CD4-positive, alpha-beta T cell (primary cell): ENCODE measurements at regions not wholly inside any gene's neighbourhood (a gene's known extent, or its start where the extent isn't known, plus 50 kb on each side); places are given as distances from the start of the nearest gene placed in this dataset.

Experiments
- ATAC-seq: fragments of 200-7000 bp; cut with Tn5 transposase; one replicate; pipeline ENCODE4 v1.10.0; 2022; ENCODE audit warnings: mild to moderate bottlenecking; ENCODE audit not compliant: poor library complexity
- CTCF ChIA-PET: fragments of 350-600 bp; sonication (Branson Sonifier 250); formaldehyde crosslinking; loops from one replicate; lab custom pipeline; 2021; ENCODE audit warnings: antibody characterized with exemption, inconsistent platforms; lab: Charles Lee
- POLR2A ChIA-PET: fragments of 350-600 bp; sonication (Branson Sonifier 250); formaldehyde crosslinking; loops from one replicate; lab custom pipeline; 2021; ENCODE audit warnings: antibody characterized with exemption, inconsistent platforms; lab: Charles Lee
- DNase-seq, 14 experiments: peaks; one replicate each; pipeline ENCODE4 v3.0.0-alpha.2; 2013 to 2020; ENCODE audit warnings: mixed read lengths in 2 of 14
- H3K27ac ChIP-seq, 2 donors: one replicate each; pipeline versions ENCODE4 v1.5.1 to v1.7.0; 2013; ENCODE audit warnings: low read length in 2 of 2, low read depth in 1 of 2, mild to moderate bottlenecking in 1 of 2
- H3K27me3 ChIP-seq, 2 experiments: 1 replicate in 1 of 2; 2 replicates in 1 of 2; pipeline versions ENCODE4 v1.6.1 to v1.7.0; 2013; ENCODE audit warnings: low read length in 2 of 2, control low read depth in 1 of 2, mild to moderate bottlenecking in 1 of 2, moderate library complexity in 1 of 2; ENCODE audit not compliant: insufficient read depth in 2 of 2, control insufficient read depth in 1 of 2
- H3K36me3 ChIP-seq: one replicate; pipeline ENCODE4 v1.6.1; 2013; ENCODE audit warnings: low read length, control low read depth; ENCODE audit not compliant: insufficient read depth
- H3K4me1 ChIP-seq: one replicate; pipeline ENCODE4 v1.6.1; 2013; ENCODE audit warnings: low read length, control low read depth; ENCODE audit not compliant: insufficient read depth
- H3K4me3 ChIP-seq: one replicate; pipeline ENCODE4 v1.5.1; 2013; ENCODE audit warnings: mild to moderate bottlenecking, low read length, moderate library complexity
- H3K9me3 ChIP-seq, 2 experiments: 1 replicate in 1 of 2; 2 replicates in 1 of 2; pipeline versions ENCODE4 v1.6.1 to v1.7.0; 2013; ENCODE audit warnings: low read length in 2 of 2, mild to moderate bottlenecking in 2 of 2, control low read depth in 1 of 2, moderate library complexity in 1 of 2; ENCODE audit not compliant: control insufficient read depth in 1 of 2, insufficient read depth in 1 of 2
- H3K27ac Mint-ChIP-seq: one replicate; pipeline ENCODE4 v1.8.0; 2020; ENCODE audit warnings: mixed read lengths
- H3K27me3 Mint-ChIP-seq: one replicate; pipeline ENCODE4 v1.8.0; 2021; ENCODE audit warnings: mixed read lengths
- H3K36me3 Mint-ChIP-seq: one replicate; pipeline ENCODE4 v1.8.0; 2021; ENCODE audit warnings: low read depth, mixed read lengths
- H3K4me1 Mint-ChIP-seq: one replicate; pipeline ENCODE4 v1.8.0; 2021; ENCODE audit warnings: low read depth, mixed read lengths
- H3K4me3 Mint-ChIP-seq: one replicate; pipeline ENCODE4 v1.8.0; 2020; ENCODE audit warnings: mild to moderate bottlenecking, mixed read lengths
- H3K9me3 Mint-ChIP-seq: one replicate; pipeline ENCODE4 v1.8.0; 2020; ENCODE audit warnings: mixed read lengths
- intact Hi-C, 2 experiments: fragments of 100-400 bp; cut with DNase I in 1 of 2; cut with micrococcal nuclease in 1 of 2; formaldehyde crosslinking; loops; one replicate each; pipeline versions ENCODE4 v1.15.1 to v1.9.0; 2023 to 2025; cut with DNase I, micrococcal nuclease
- TF ChIP-seq, protein P1 (sequence below): fragments of 200-600 bp; IDR thresholded peaks from one replicate; pipeline ENCODE4 v1.8.0; 2022; ENCODE audit warnings: antibody characterized with exemption, mild to moderate bottlenecking

DNA sequence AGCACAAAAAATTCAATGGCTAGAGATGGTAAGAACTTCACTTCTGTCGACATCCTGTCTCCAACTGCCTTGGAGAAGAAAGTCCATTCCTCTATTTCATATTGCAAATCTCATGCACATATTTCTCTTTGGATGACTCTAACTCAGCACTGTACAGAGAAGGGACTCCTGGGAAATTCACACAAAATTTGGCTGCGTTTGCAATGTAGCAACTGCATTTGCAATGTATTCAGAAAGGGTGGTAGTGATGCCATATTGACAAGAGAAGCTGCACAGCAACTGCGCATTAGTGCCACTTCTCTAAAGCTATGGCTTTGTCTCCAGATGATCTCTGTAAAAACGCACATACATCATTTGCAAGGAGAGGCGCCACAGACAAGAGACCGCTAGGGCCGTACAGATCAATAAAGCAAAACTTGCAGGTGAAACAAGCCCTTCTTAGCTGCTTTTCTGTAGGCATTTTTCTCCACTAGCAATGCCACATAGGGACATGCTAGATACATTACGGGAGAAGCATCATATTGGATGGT is 389.5 kb downstream of the TCERG1L start:
- Mint-ChIP-seq H3K27ac (no peak overlapping the region), H3K4me3 (no peak overlapping the region), H3K36me3 (no peaks in the 10 kb centered on the region), H3K27me3 (no peaks in the 10 kb centered on the region), H3K4me1 (no peaks in the 10 kb centered on the region), H3K9me3 (no peaks in the 10 kb centered on the region)
- Histone ChIP-seq H3K27me3 (no peaks in the 10 kb centered on the region), H3K36me3 (no peaks in the 10 kb centered on the region), H3K27ac (no peak overlapping the region), H3K4me3 (no peak overlapping the region), H3K4me1 (no peaks in the 10 kb centered on the region), H3K9me3 (peaks cover 0 to 22% of the 10 kb centered on the region in 2 experiments)
- TF ChIP-seq, protein P1, sequence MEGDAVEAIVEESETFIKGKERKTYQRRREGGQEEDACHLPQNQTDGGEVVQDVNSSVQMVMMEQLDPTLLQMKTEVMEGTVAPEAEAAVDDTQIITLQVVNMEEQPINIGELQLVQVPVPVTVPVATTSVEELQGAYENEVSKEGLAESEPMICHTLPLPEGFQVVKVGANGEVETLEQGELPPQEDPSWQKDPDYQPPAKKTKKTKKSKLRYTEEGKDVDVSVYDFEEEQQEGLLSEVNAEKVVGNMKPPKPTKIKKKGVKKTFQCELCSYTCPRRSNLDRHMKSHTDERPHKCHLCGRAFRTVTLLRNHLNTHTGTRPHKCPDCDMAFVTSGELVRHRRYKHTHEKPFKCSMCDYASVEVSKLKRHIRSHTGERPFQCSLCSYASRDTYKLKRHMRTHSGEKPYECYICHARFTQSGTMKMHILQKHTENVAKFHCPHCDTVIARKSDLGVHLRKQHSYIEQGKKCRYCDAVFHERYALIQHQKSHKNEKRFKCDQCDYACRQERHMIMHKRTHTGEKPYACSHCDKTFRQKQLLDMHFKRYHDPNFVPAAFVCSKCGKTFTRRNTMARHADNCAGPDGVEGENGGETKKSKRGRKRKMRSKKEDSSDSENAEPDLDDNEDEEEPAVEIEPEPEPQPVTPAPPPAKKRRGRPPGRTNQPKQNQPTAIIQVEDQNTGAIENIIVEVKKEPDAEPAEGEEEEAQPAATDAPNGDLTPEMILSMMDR = no peak
- intact Hi-C loops = no loop called here
- no peak for ATAC-seq
- ChIA-PET POLR2A (no interaction called here), CTCF (no interaction called here)
- DNase-seq = no peak

DNA sequence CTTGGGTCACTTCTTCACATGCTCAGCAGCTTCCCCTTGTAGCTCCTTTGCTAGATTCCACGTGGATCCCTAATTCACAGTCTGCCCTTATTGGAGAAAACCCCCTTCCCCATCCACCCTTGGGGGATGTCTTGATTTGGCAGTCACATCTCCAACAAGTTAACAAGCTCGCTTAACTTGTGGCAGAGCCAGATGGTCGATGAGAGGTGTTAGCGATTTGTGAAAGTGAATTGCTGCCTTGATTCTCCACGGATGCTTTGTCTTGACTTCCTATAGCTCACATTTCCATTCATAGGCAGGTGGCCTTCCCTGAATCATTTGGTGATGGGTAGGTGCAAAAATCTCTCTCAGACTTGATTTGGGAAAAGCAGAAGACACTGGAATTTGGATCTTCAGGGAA is 387.9 kb downstream of the TCERG1L start:
- ChIA-PET POLR2A (no interaction called here), CTCF (no interaction called here)
- no peaks in the 10 kb centered on the region for H3K4me1 Mint-ChIP-seq
- DNase-seq (no peak), ATAC-seq (no peak)
- no peaks in the 10 kb centered on the region for H3K27me3 Mint-ChIP-seq
- no peak overlapping the region for H3K4me3 ChIP-seq
- no peak overlapping the region for H3K27ac ChIP-seq
- H3K4me1 ChIP-seq = no peaks in the 10 kb centered on the region
- peaks cover 0 to 23% of the 10 kb centered on the region in 2 experiments for H3K9me3 ChIP-seq
- no peaks in the 10 kb centered on the region for H3K27me3 ChIP-seq
- no peaks in the 10 kb centered on the region for H3K9me3 Mint-ChIP-seq
- H3K36me3 ChIP-seq = no peaks in the 10 kb centered on the region
- H3K27ac Mint-ChIP-seq = no peak overlapping the region
- TF ChIP-seq, protein P1 = no peak
- H3K4me3 Mint-ChIP-seq = no peak overlapping the region
- no peaks in the 10 kb centered on the region for H3K36me3 Mint-ChIP-seq
- intact Hi-C loops = no loop called here

DNA sequence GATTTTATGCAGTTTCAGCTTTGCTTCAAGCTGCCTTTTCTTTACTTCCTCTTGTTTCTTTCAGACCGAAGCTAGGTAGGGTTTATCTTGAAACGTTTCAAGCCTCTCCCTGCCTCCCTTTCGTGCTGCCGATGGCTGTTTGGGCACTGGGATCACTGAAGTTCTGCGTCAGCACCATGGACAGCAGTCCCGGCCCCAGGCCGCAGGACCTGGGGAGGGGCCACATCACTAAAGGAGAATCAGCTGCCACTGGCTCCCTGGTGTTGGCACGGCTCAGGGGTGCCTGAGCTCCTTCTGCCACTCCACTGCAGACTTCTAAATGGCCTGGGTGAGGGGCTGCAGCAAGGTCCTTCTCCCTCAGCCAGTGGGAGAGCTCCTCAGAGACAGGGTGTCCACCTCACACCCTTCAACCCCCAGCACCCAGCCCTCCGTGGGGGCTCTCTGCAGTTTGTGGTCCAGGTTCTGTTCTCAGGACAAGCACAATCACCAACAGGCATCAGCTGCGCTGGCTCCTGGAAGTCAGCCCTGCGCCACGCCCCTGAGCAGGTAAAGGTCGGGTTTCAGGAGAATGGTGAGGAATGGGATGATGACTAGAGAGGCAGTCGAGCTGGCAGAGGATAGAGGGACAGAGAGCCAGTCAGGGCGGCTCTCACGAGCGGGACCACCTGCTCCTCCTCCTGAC is 387.2 kb downstream of the TCERG1L start:
- Mint-ChIP-seq H3K27me3 (no peaks in the 10 kb centered on the region), H3K4me3 (no peak overlapping the region), H3K36me3 (no peaks in the 10 kb centered on the region), H3K9me3 (no peaks in the 10 kb centered on the region), H3K27ac (no peak overlapping the region), H3K4me1 (no peaks in the 10 kb centered on the region)
- intact Hi-C loops = no loop called here
- H3K4me3 ChIP-seq = no peak overlapping the region
- TF ChIP-seq, protein P1 = no peak
- no peaks in the 10 kb centered on the region for H3K27me3 ChIP-seq
- H3K4me1 ChIP-seq = no peaks in the 10 kb centered on the region
- no peaks in the 10 kb centered on the region for H3K36me3 ChIP-seq
- DNase-seq (no peak), ATAC-seq (no peak)
- ChIA-PET POLR2A (no interaction called here), CTCF (no interaction called here)
- H3K27ac ChIP-seq = no peak overlapping the region
- H3K9me3 ChIP-seq = peaks cover 0 to 30% of the 10 kb centered on the region in 2 experiments
